IMR-90 (cell line): ENCODE measurements at regions not wholly inside any gene's neighbourhood (a gene's known extent, or its start where the extent isn't known, plus 50 kb on each side); places are given as distances from the start of the nearest gene placed in this dataset.

Source experiments
- CTCF ChIP-seq: conservative IDR thresholded peaks from 2 replicates; pipeline ENCODE4 v1.5.1; 2012; ENCODE audit warnings: mild to moderate bottlenecking, low read depth, low read length, improper control_type of control experiment
- MAZ ChIP-seq: IDR thresholded peaks from 2 replicates; pipeline ENCODE4 v1.6.1; 2012; ENCODE audit warnings: low read depth, mild to moderate bottlenecking, low read length, improper control_type of control experiment, moderate library complexity, borderline replicate concordance
- POLR2A ChIP-seq: IDR thresholded peaks from 2 replicates; pipeline ENCODE4 v1.6.1; 2012; ENCODE audit warnings: mild to moderate bottlenecking, low read depth, low read length
- RAD21 ChIP-seq: IDR thresholded peaks from 2 replicates; pipeline ENCODE4 v1.6.1; 2012; ENCODE audit warnings: low read length, improper control_type of control experiment
- SMC3 ChIP-seq: fragments of 150-350 bp; IDR thresholded peaks from 2 replicates; pipeline ENCODE4 v1.6.1; 2016; ENCODE audit warnings: low read depth, mild to moderate bottlenecking, antibody characterized with exemption, low read length, moderate library complexity
- TF ChIP-seq, protein P1 (sequence below): fragments of 150-350 bp; IDR thresholded peaks from 2 replicates; pipeline ENCODE4 v1.6.1; 2017; ENCODE audit warnings: mild to moderate bottlenecking, antibody characterized with exemption, low read length, low read depth

DNA sequence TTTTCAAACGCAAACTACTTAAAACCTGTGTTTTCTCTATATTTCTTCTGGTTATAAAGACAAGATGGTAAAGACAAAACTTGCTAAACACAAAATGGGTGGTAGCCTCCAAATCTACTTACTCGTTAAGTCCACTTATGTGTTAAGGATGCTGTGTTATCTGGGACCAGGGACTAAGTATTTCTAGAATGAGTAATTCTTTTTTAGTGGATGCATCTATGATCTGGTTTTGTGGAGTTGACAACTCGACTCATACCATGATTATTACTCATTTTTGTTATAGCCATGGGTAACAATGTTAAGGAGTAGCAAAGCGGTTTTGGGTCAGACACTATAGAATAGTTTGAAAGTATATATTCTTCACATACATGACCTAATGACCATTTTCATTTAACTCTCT is 239.5 kb upstream of the FOXP2 start:
- TF ChIP-seq POLR2A (no peak), SMC3 (no peak), CTCF (no peak), MAZ (no peak), RAD21 (no peak)
- TF ChIP-seq, protein P1, sequence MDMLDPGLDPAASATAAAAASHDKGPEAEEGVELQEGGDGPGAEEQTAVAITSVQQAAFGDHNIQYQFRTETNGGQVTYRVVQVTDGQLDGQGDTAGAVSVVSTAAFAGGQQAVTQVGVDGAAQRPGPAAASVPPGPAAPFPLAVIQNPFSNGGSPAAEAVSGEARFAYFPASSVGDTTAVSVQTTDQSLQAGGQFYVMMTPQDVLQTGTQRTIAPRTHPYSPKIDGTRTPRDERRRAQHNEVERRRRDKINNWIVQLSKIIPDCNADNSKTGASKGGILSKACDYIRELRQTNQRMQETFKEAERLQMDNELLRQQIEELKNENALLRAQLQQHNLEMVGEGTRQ = no peak
